NCI-H2107 (cell line): ENCODE measurements at regions not wholly inside any gene's neighbourhood (a gene's known extent, or its start where the extent isn't known, plus 50 kb on each side); places are given as distances from the start of the nearest gene placed in this dataset.
A peak's percentile ranks its signal among the peaks of the same experiment; 100 is the strongest.
"Not testable (repeated sequence)": the region's sequence is repeated elsewhere in the genome, so short reads cannot be mapped to it uniquely, and the experiment has no call there.

Source experiments
- DNase-seq: peaks from one replicate; lab custom pipeline; 2025; lab: John Stamatoyannopoulos, UW

DNA sequence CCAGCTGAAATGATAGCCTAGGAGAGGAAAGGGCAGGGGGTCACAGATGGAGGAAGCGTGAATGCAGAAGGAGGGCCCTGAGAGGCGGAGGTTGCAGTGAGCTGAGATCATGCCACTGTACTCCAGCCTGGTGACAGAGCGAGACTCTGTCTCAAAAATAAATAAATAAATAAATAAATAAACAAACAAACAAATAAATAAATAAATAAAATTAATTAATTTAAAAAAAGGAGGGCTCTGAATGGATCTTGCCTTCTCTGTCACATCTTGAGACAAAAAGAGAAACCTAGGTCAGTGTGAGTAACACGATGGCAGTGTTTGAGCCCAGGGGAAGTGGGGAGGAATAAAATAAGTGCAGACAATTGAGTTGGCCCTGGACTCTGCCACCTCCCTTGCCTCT, 182.3 kb upstream of the DAAM1 start:
- not testable (repeated sequence) for DNase-seq

- DNase-seq: no peak
These were observed 178.5 kb upstream of the DAAM1 start for GRCh38 chr14:59009967-59010366.

GRCh38 chr14:59013672-59014298, 174.7 kb upstream of the DAAM1 start:
- no peak for DNase-seq

DNA sequence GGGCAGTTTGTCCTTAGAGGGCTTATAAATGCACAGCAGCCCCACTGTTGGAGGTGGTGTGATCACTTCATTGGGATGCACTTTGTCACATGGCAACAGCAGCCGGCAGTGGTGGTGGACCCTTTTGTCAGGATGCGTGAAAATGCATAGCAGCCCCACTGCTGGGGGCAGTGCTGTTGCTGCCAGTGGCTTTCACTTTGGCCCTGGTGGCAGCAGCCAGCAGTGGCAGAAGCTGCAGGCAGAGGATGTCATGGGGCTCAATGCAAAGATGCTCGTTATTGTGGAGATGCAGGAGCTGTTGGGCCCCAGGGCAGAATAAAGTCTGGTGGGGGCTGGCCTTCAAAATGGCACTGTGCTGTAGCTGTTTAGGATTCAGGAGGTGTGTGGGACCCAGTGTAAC, 173.0 kb upstream of the DAAM1 start:
- DNase-seq: no peak

GRCh38 chr14:59017285-59017965, 171.0 kb upstream of the DAAM1 start:
- no peak for DNase-seq

- DNase-seq: no peak
These were observed 170.0 kb upstream of the DAAM1 start for GRCh38 chr14:59018460-59018859.

- no peak for DNase-seq
These were observed 169.5 kb upstream of the DAAM1 start for GRCh38 chr14:59018978-59019377.

GRCh38 chr14:59020382-59020781, 168.1 kb upstream of the DAAM1 start:
- DNase-seq: no peak

- peak; percentile 29 for DNase-seq
These were observed 166.3 kb upstream of the DAAM1 start for GRCh38 chr14:59022144-59022543.

GRCh38 chr14:59026081-59026480, 162.4 kb upstream of the DAAM1 start:
- DNase-seq: no peak

- DNase-seq: not testable (repeated sequence)
These were observed 161.8 kb upstream of the DAAM1 start for GRCh38 chr14:59026640-59027039.

DNA sequence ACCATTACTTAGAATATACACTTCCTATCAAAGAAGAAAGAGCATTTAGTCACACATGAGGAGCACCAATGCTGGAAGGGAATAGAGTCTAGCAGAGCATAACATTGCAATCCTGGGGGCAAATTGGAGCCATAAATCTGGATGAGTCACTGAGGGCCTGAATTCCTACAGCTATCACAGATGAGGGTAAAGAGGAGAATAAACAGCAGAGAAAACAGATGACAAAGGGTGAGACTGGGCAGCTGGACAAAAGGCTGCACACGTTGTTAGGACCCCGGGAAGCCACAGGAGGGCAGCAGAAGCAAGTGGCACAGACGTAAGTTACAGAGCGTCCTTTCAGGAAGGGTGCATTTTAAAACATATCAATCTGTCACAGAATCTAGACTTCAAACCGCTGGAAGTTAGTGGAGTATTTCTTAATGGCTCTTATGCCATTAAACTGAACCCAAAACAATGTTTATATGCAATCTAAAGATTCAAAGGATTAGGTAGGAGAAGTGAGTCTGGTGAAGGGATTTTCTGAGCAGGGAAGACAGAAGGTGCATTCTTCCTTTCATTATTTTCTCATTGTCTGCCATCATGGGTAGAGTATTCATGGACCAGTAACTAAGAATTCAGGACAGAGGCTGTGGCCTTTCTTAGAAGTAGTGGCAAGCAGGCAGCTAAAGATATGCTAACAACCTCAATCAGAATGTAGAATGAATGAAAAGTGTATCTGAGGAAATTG, 159.8 kb upstream of the DAAM1 start:
- peak; percentile 66 for DNase-seq

GRCh38 chr14:59032826-59033225, 155.6 kb upstream of the DAAM1 start:
- no peak for DNase-seq

DNA sequence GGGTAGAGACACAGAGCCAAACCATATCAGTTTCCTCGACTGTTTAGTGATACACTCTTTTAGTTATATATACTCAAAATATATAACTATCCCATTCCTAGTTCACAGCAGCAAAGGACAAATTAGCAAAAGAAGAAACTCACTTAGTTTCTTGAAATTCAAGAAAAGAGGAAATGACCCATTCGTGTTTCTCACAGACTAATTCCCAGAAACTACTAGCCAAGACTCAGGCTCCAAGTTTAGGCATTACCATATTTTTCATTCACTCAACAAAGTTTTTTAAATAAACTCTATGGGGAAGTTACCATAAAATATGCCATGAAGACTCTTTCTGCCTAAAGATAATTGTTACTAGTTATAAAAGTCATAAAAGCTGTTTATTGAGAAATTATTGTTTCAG, 152.3 kb upstream of the DAAM1 start:
- no peak for DNase-seq

DNA sequence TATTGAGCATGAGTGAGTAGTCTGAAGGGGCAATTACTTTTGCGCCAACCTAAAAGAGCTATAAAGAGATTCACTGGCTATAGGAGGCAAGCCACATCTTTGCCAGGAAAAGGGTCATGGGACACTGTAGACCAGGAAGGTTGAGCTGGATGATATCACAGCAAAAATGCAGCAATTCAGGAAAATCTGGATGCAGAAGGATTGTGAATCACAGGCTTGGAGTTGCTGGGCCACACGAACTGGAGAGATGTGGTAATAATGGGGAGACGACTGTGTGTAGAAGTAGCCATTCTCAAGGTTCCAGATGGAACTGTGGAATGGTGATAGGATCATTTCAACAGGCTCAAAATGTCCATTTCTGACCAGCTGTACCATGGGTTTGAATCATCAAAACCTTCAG, 151.4 kb upstream of the DAAM1 start:
- DNase-seq: no peak

- DNase-seq: no peak
These were observed 150.8 kb upstream of the DAAM1 start for GRCh38 chr14:59037620-59038019.

- DNase-seq: no peak
These were observed 149.7 kb upstream of the DAAM1 start for GRCh38 chr14:59038746-59039145.

GRCh38 chr14:59041308-59041707, 147.2 kb upstream of the DAAM1 start:
- no peak for DNase-seq

DNA sequence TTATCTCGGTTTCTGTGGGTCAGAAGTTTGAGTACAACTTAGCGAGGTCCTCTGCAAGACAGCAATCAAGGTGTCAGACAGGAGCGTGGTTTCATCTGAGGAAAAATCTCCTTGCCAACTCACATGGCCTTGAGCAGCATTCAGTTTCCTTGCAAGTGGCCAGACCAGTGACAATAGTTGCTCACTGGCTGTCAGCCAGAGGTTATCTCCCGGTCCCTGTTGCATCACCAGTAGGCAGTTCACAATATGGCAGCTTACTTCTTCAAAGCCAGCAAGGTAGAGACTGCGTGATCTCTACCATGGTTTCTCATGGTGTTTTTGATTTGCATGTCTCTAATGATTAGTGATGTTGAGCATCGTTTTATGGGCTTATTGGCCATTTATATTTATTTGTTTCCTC, 143.8 kb upstream of the DAAM1 start:
- DNase-seq: no peak

DNA sequence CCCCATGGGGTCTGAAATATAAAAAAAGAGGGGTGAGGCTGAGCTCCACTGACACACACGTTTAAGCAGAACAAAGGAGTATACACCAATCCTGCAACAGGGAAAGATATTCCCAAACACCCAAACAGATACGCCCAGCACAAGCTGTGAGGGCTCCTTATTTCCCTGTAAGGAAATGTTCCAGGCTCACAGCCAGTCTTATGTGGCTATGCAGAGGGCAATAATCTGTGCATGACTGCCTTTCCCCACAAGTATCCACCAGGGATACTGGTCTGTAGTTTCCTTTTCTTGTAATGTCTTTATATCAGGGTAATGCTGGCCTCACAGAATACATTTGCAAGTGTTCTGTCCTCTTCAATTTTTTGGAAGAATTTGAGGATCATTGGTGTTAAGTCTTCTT, 141.7 kb upstream of the DAAM1 start:
- no peak for DNase-seq

DNA sequence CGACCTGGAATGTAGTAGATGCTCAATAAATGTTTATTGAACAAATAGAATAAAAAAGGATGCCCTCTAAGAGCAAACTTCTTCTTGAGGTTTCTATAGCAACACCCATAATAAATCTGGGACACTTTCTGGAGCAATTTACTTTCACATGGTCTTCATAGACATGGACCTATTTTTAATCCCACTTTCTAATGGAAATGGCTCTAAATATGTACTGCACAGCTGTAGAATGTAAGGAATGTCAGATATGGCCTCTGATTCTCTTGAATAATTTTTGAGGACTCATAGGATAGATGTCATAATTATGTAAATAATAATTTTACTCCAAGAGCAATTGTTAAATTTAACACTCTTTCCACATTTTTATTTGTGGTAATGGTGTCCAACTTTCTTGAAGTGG, 133.5 kb upstream of the DAAM1 start:
- DNase-seq: no peak

DNA sequence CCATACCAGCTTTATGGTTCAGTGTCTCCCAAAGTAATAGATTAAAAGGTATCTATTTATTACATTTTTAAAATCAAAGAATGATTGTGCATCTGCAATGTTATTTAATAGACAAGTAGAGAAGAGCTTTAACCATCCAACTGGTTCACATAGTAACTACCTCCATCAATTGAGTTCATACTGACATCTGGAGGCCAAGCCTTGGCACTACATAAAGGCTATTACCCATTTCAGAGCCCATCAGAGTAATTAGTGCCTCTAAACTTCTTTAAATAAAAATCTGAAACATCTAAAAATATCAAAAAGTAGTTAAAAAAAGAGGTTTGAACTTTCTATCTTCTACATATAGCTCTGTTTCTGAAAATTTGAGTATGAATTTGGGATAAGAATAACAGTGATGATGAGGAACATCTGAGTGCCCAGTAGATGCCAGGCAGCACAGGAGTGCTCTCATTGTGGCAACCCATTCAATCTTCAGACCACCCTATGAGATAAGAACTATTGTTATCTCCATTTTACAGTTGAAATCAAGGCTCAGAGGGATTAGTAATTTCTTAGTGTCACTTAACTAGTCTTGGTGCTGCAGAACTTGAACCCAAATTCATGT, 132.9 kb upstream of the DAAM1 start:
- no peak for DNase-seq

- DNase-seq: no peak
These were observed 130.9 kb upstream of the DAAM1 start for GRCh38 chr14:59057551-59057950.
